HFFc6 (cell line): ENCODE measurements at regions not wholly inside any gene's neighbourhood (a gene's known extent, or its start where the extent isn't known, plus 50 kb on each side); places are given as distances from the start of the nearest gene placed in this dataset.
"Not testable (repeated sequence)": the region's sequence is repeated elsewhere in the genome, so short reads cannot be mapped to it uniquely, and the experiment has no call there.

Experiments used
- DNase-seq: peaks from one replicate; pipeline ENCODE4 v3.0.0-alpha.2; 2018
- H3K27ac Mint-ChIP-seq: 2 replicates; pipeline ENCODE4 v1.8.0; 2020; ENCODE audit warnings: mild to moderate bottlenecking, mixed read lengths
- H3K27me3 Mint-ChIP-seq: 2 replicates; pipeline ENCODE4 v1.8.0; 2021; ENCODE audit warnings: mild to moderate bottlenecking, moderate library complexity, mixed read lengths; ENCODE audit not compliant: insufficient read depth
- H3K36me3 Mint-ChIP-seq: 2 replicates; pipeline ENCODE4 v1.8.0; 2021; ENCODE audit warnings: low read depth, mixed read lengths
- H3K4me1 Mint-ChIP-seq: 2 replicates; pipeline ENCODE4 v1.8.0; 2020; ENCODE audit warnings: low read depth, mixed read lengths
- H3K4me3 Mint-ChIP-seq: 2 replicates; pipeline ENCODE4 v1.8.0; 2020; ENCODE audit warnings: mild to moderate bottlenecking, moderate library complexity, mixed read lengths
- H3K9me3 Mint-ChIP-seq: 2 replicates; pipeline ENCODE4 v1.8.0; 2020; ENCODE audit warnings: mild to moderate bottlenecking, mixed read lengths
- CTCF ChIP-seq: fragments of 200-600 bp; sonication (generic); IDR thresholded peaks from 2 replicates; pipeline ENCODE4 v1.5.0; 2021; ENCODE audit warnings: antibody characterized with exemption, mild to moderate bottlenecking

- DNase-seq, H3K27ac Mint-ChIP-seq, H3K4me3 Mint-ChIP-seq, H3K36me3 Mint-ChIP-seq, H3K27me3 Mint-ChIP-seq, H3K9me3 Mint-ChIP-seq: not testable (repeated sequence)
- peaks cover 21% of the 10 kb centered on the region for H3K4me1 Mint-ChIP-seq
Observed at GRCh38 chr6:127406722-127407121, 52.5 kb downstream of the KIAA0408 start.

DNA sequence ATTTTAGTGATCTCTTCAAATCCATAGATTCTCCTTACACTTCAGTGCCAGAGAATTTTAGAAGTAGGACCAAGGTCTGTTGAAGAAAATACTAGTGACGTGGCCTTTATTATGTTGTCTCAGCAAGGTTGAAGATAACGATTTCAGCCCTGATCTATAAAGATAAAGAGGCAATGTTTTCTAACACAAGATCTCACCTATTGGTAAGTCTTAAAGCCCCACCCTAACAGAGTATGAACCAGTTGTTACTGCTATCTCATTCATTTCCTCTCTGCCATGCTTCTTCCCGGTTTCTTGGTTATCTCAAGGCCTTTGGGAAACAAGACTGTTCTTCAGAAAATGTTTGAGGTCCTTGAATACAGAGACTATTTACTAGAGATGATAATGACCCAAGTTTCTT lies 53.1 kb downstream of the KIAA0408 start:
- Mint-ChIP-seq H3K4me1 (peaks cover 21% of the 10 kb centered on the region), H3K4me3 (no peak overlapping the region), H3K36me3 (no peaks in the 10 kb centered on the region), H3K9me3 (no peaks in the 10 kb centered on the region; the same call in 1 of the 2 replicates), H3K27me3 (no peaks in the 10 kb centered on the region; the same call in 1 of the 2 replicates), H3K27ac (no peak overlapping the region)
- no peak for DNase-seq
- no peak for TF ChIP-seq CTCF

GRCh38 chr6:127404594-127405178 lies 54.5 kb downstream of the KIAA0408 start:
- H3K27me3 Mint-ChIP-seq: no peaks in the 10 kb centered on the region
- H3K9me3 Mint-ChIP-seq: no peaks in the 10 kb centered on the region; the same call in 1 of the 2 replicates
- H3K4me1 Mint-ChIP-seq: peaks cover 21% of the 10 kb centered on the region
- H3K36me3 Mint-ChIP-seq: no peaks in the 10 kb centered on the region
- H3K4me3 Mint-ChIP-seq: no peak overlapping the region
- TF ChIP-seq CTCF: no peak
- no peak overlapping the region for H3K27ac Mint-ChIP-seq
- DNase-seq: no peak

- no peak overlapping the region for H3K4me3 Mint-ChIP-seq
- no peak for TF ChIP-seq CTCF
- DNase-seq: no peak
- H3K27me3 Mint-ChIP-seq: no peaks in the 10 kb centered on the region
- no peaks in the 10 kb centered on the region for H3K36me3 Mint-ChIP-seq
- no peaks in the 10 kb centered on the region; the same call in 1 of the 2 replicates for H3K9me3 Mint-ChIP-seq
- H3K27ac Mint-ChIP-seq: no peak overlapping the region; the same call in 1 of the 2 replicates
- H3K4me1 Mint-ChIP-seq: peaks cover 21% of the 10 kb centered on the region
Observed at GRCh38 chr6:127404133-127404532, 55.1 kb downstream of the KIAA0408 start.

DNA sequence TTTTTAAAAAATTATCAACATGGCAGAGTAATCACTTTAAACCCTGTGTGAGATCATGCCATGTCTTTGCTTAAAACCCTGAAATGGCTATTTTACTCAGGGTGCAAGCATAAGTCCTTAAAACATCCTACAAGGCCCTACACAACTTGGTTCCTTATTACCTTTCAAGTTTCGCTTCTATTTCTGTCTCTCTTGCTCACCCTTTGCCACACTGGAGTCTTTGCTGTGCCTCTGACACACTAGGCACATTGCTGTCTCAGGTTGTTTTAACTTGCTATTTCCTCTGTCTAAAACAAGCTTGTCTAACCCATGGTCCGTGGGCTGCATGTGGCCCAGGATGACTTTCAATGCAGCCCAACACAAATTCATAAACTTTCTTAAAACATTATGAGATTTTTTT lies 55.6 kb downstream of the KIAA0408 start:
- no peak for DNase-seq
- Mint-ChIP-seq H3K27ac (no peak overlapping the region), H3K9me3 (no peaks in the 10 kb centered on the region; the same call in 1 of the 2 replicates), H3K4me1 (peaks cover 21% of the 10 kb centered on the region), H3K4me3 (no peak overlapping the region), H3K27me3 (no peaks in the 10 kb centered on the region), H3K36me3 (no peaks in the 10 kb centered on the region)
- no peak for TF ChIP-seq CTCF

GRCh38 chr6:127402890-127403617 lies 56.1 kb downstream of the KIAA0408 start:
- H3K4me3 Mint-ChIP-seq: no peak overlapping the region
- TF ChIP-seq CTCF: no peak
- H3K9me3 Mint-ChIP-seq: no peaks in the 10 kb centered on the region; the same call in 1 of the 2 replicates
- H3K27ac Mint-ChIP-seq: no peak overlapping the region
- H3K4me1 Mint-ChIP-seq: peaks cover 25% of the 10 kb centered on the region
- no peak for DNase-seq
- H3K27me3 Mint-ChIP-seq: no peaks in the 10 kb centered on the region
- H3K36me3 Mint-ChIP-seq: no peaks in the 10 kb centered on the region
